ENCODE measurements at regions not wholly inside any gene's neighbourhood (a gene's known extent, or its start where the extent isn't known, plus 50 kb on each side); places are given as distances from the start of the nearest gene placed in this dataset.

DNA sequence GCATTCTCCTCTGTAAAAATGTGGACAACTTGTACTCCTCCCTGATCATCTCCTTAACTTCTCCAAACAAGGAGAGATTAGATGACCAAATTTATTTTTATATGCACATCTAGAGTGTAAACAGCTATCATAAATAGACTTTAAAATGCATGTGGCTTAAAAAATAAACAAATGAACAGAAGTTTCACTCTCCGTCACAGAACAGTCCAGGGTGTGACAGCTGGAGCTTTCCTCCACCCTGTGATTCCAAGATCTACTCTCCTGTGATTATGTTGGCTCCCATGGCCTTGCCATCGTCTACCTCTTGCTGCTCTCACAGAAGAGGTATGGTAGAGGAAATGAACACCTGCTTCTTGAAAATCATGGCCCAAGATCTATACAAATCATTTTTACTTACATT is 560.2 kb downstream of the TOX3 start:
- TF ChIP-seq, protein P1, sequence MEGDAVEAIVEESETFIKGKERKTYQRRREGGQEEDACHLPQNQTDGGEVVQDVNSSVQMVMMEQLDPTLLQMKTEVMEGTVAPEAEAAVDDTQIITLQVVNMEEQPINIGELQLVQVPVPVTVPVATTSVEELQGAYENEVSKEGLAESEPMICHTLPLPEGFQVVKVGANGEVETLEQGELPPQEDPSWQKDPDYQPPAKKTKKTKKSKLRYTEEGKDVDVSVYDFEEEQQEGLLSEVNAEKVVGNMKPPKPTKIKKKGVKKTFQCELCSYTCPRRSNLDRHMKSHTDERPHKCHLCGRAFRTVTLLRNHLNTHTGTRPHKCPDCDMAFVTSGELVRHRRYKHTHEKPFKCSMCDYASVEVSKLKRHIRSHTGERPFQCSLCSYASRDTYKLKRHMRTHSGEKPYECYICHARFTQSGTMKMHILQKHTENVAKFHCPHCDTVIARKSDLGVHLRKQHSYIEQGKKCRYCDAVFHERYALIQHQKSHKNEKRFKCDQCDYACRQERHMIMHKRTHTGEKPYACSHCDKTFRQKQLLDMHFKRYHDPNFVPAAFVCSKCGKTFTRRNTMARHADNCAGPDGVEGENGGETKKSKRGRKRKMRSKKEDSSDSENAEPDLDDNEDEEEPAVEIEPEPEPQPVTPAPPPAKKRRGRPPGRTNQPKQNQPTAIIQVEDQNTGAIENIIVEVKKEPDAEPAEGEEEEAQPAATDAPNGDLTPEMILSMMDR (IDR thresholded peaks at IDR 0.05; ENCODE audit: insufficient read depth, low read length) = no peak
- TF ChIP-seq GABPA (IDR thresholded peaks at IDR 0.05; ENCODE audit: low read depth) (no peak), POLR2AphosphoS5 (IDR thresholded peaks at IDR 0.05; ENCODE audit: low read depth) (no peak), REST (IDR thresholded peaks at IDR 0.05; ENCODE audit: insufficient replicate concordance, low read depth) (no peak)

Measured in HL-60 (cell line).